ENCODE measurements at regions not wholly inside any gene's neighbourhood (a gene's known extent, or its start where the extent isn't known, plus 50 kb on each side); places are given as distances from the start of the nearest gene placed in this dataset.
"Not testable (repeated sequence)": the region's sequence is repeated elsewhere in the genome, so short reads cannot be mapped to it uniquely, and the experiment has no call there.

GRCh38 chr9:6101725-6102124, 86.3 kb upstream of the RANBP6 start:
- H3K36me3 ChIP-seq (ENCODE audit: control insufficient read depth in 2 of 3, insufficient read depth in 3 of 3, low read length in 3 of 3); ATAC-seq; H3K27ac ChIP-seq (ENCODE audit: low read depth, low read length); H3K27ac Mint-ChIP-seq; H3K9me3 ChIP-seq (ENCODE audit: control insufficient read depth in 2 of 3, low read length in 3 of 3); H3K27me3 Mint-ChIP-seq; H3K27me3 ChIP-seq (ENCODE audit: control insufficient read depth in 2 of 2, insufficient read depth in 2 of 2, low read length in 2 of 2); H3K9me3 Mint-ChIP-seq; CTCF ChIA-PET; H3K36me3 Mint-ChIP-seq; DNase-seq; H3K4me3 ChIP-seq (ENCODE audit: low read length); H3K4me1 ChIP-seq (ENCODE audit: control insufficient read depth in 2 of 2, insufficient read depth in 2 of 2, low read length in 2 of 2); H3K4me3 Mint-ChIP-seq; POLR2A ChIA-PET: not testable (repeated sequence)
- intact Hi-C loops (cut with micrococcal nuclease): loop anchor here in 1 of 2 donors (10.0 kb wide), 1 partner anchor 53 kb away; no protein-coding TSS in a partner anchor
- peaks cover 0 to 22% (median 18%) of the 10 kb centered on the region in 7 donors for H3K4me1 Mint-ChIP-seq

- H3K4me3 ChIP-seq (ENCODE audit: low read length); H3K27me3 ChIP-seq (ENCODE audit: control insufficient read depth in 2 of 2, insufficient read depth in 2 of 2, low read length in 2 of 2); H3K27ac ChIP-seq (ENCODE audit: low read depth, low read length); H3K9me3 Mint-ChIP-seq; intact Hi-C loops (cut with micrococcal nuclease); H3K36me3 ChIP-seq (ENCODE audit: control insufficient read depth in 2 of 3, insufficient read depth in 3 of 3, low read length in 3 of 3); POLR2A ChIA-PET; ATAC-seq; H3K9me3 ChIP-seq (ENCODE audit: control insufficient read depth in 2 of 3, low read length in 3 of 3); H3K27ac Mint-ChIP-seq; DNase-seq; H3K4me1 ChIP-seq (ENCODE audit: control insufficient read depth in 2 of 2, insufficient read depth in 2 of 2, low read length in 2 of 2); H3K36me3 Mint-ChIP-seq; H3K4me1 Mint-ChIP-seq; H3K4me3 Mint-ChIP-seq; CTCF ChIA-PET: not testable (repeated sequence)
- peaks cover 0 to 11% (median 3%) of the 10 kb centered on the region in 5 donors for H3K27me3 Mint-ChIP-seq
Measured at GRCh38 chr9:6099346-6099745, 83.9 kb upstream of the RANBP6 start.

- Mint-ChIP-seq H3K4me3 (no peak overlapping the region), H3K9me3 (peaks cover 0 to 2% (median 0%) of the 10 kb centered on the region in 11 donors), H3K36me3 (no peaks in the 10 kb centered on the region), H3K27ac (no peak overlapping the region), H3K27me3 (peaks cover 0 to 12% (median 6%) of the 10 kb centered on the region in 5 donors), H3K4me1 (no peaks in the 10 kb centered on the region)
- no peak for ATAC-seq
- ChIA-PET CTCF (no interaction called here), POLR2A (no interaction called here)
- Histone ChIP-seq H3K27me3 (ENCODE audit: control insufficient read depth in 2 of 2, insufficient read depth in 2 of 2, low read length in 2 of 2) (no peaks in the 10 kb centered on the region), H3K4me1 (ENCODE audit: control insufficient read depth in 2 of 2, insufficient read depth in 2 of 2, low read length in 2 of 2) (no peaks in the 10 kb centered on the region), H3K27ac (ENCODE audit: low read depth, low read length) (no peak overlapping the region), H3K36me3 (ENCODE audit: control insufficient read depth in 2 of 3, insufficient read depth in 3 of 3, low read length in 3 of 3) (no peaks in the 10 kb centered on the region), H3K9me3 (ENCODE audit: control insufficient read depth in 2 of 3, low read length in 3 of 3) (no peaks in the 10 kb centered on the region), H3K4me3 (ENCODE audit: low read length) (no peak overlapping the region)
- no peak for DNase-seq
- intact Hi-C loops (cut with micrococcal nuclease): no loop called here
Measured at GRCh38 chr9:6098431-6098830, 83.0 kb upstream of the RANBP6 start.

GRCh38 chr9:6096821-6097220, 81.4 kb upstream of the RANBP6 start:
- Histone ChIP-seq H3K9me3 (ENCODE audit: control insufficient read depth in 2 of 3, low read length in 3 of 3) (no peaks in the 10 kb centered on the region), H3K27me3 (ENCODE audit: control insufficient read depth in 2 of 2, insufficient read depth in 2 of 2, low read length in 2 of 2) (no peaks in the 10 kb centered on the region), H3K4me1 (ENCODE audit: control insufficient read depth in 2 of 2, insufficient read depth in 2 of 2, low read length in 2 of 2) (no peaks in the 10 kb centered on the region), H3K27ac (ENCODE audit: low read depth, low read length) (no peak overlapping the region), H3K36me3 (ENCODE audit: control insufficient read depth in 2 of 3, insufficient read depth in 3 of 3, low read length in 3 of 3) (no peaks in the 10 kb centered on the region), H3K4me3 (ENCODE audit: low read length) (no peak overlapping the region)
- H3K36me3 Mint-ChIP-seq: no peaks in the 10 kb centered on the region
- no peaks in the 10 kb centered on the region for H3K4me1 Mint-ChIP-seq
- CTCF ChIA-PET: no interaction called here
- H3K9me3 Mint-ChIP-seq: no peaks in the 10 kb centered on the region
- ATAC-seq: no peak
- no peak overlapping the region for H3K27ac Mint-ChIP-seq
- H3K27me3 Mint-ChIP-seq: peaks cover 0 to 17% (median 6%) of the 10 kb centered on the region in 5 donors
- intact Hi-C loops (cut with micrococcal nuclease): no loop called here
- POLR2A ChIA-PET: no interaction called here
- H3K4me3 Mint-ChIP-seq: no peak overlapping the region
- no peak for DNase-seq

GRCh38 chr9:6090277-6091210, 75.1 kb upstream of the RANBP6 start:
- Mint-ChIP-seq H3K4me3 (no peak overlapping the region), H3K27me3 (peaks cover 0 to 17% (median 4%) of the 10 kb centered on the region in 5 donors), H3K4me1 (peaks cover 0 to 9% (median 0%) of the 10 kb centered on the region in 7 donors), H3K27ac (no peak overlapping the region), H3K36me3 (no peaks in the 10 kb centered on the region), H3K9me3 (peaks cover 0 to 2% (median 0%) of the 10 kb centered on the region in 11 donors)
- CTCF ChIA-PET: no interaction called here
- H3K27ac ChIP-seq (ENCODE audit: low read depth, low read length): no peak overlapping the region
- POLR2A ChIA-PET: no interaction called here
- H3K4me3 ChIP-seq (ENCODE audit: low read length): no peak overlapping the region
- intact Hi-C loops (cut with micrococcal nuclease): no loop called here
- DNase-seq (no peak), ATAC-seq (no peak)
- no peaks in the 10 kb centered on the region for H3K27me3 ChIP-seq (ENCODE audit: control insufficient read depth in 2 of 2, insufficient read depth in 2 of 2, low read length in 2 of 2)
- H3K4me1 ChIP-seq (ENCODE audit: control insufficient read depth in 2 of 2, insufficient read depth in 2 of 2, low read length in 2 of 2): no peaks in the 10 kb centered on the region
- no peaks in the 10 kb centered on the region for H3K36me3 ChIP-seq (ENCODE audit: control insufficient read depth in 2 of 3, insufficient read depth in 3 of 3, low read length in 3 of 3)
- H3K9me3 ChIP-seq (ENCODE audit: control insufficient read depth in 2 of 3, low read length in 3 of 3): no peaks in the 10 kb centered on the region

GRCh38 chr9:6089300-6089699, 73.9 kb upstream of the RANBP6 start:
- Mint-ChIP-seq H3K36me3 (no peaks in the 10 kb centered on the region), H3K4me1 (peaks cover 0 to 9% (median 0%) of the 10 kb centered on the region in 7 donors), H3K4me3 (no peak overlapping the region), H3K9me3 (peaks cover 0 to 2% (median 0%) of the 10 kb centered on the region in 11 donors), H3K27me3 (peaks cover 0 to 16% (median under 1%) of the 10 kb centered on the region in 5 donors), H3K27ac (no peak overlapping the region)
- Histone ChIP-seq H3K4me3 (ENCODE audit: low read length) (no peak overlapping the region), H3K27me3 (ENCODE audit: control insufficient read depth in 2 of 2, insufficient read depth in 2 of 2, low read length in 2 of 2) (no peaks in the 10 kb centered on the region), H3K36me3 (ENCODE audit: control insufficient read depth in 2 of 3, insufficient read depth in 3 of 3, low read length in 3 of 3) (no peaks in the 10 kb centered on the region), H3K9me3 (ENCODE audit: control insufficient read depth in 2 of 3, low read length in 3 of 3) (no peaks in the 10 kb centered on the region), H3K4me1 (ENCODE audit: control insufficient read depth in 2 of 2, insufficient read depth in 2 of 2, low read length in 2 of 2) (no peaks in the 10 kb centered on the region), H3K27ac (ENCODE audit: low read depth, low read length) (no peak overlapping the region)
- POLR2A ChIA-PET: no interaction called here
- no peak for ATAC-seq
- intact Hi-C loops (cut with micrococcal nuclease): no loop called here
- no peak for DNase-seq
- CTCF ChIA-PET: interaction anchor here (0.7 kb wide), 1 partner anchor 40 kb away, joined by 3 read pairs; no protein-coding TSS in a partner anchor
